HG02885 (cell line): ENCODE measurements at regions not wholly inside any gene's neighbourhood (a gene's known extent, or its start where the extent isn't known, plus 50 kb on each side); places are given as distances from the start of the nearest gene placed in this dataset.

Experiments used
- ATAC-seq: cut with Tn5 transposase; IDR thresholded peaks from one replicate; pipeline ENCODE4 v1.9.1; 2021; ENCODE audit warnings: mild to moderate bottlenecking; ENCODE audit not compliant: unreplicated experiment, poor library complexity

GRCh38 chr17:69605571-69605970 is 191.1 kb downstream of the MAP2K6 start:
- ATAC-seq, result no peak

DNA sequence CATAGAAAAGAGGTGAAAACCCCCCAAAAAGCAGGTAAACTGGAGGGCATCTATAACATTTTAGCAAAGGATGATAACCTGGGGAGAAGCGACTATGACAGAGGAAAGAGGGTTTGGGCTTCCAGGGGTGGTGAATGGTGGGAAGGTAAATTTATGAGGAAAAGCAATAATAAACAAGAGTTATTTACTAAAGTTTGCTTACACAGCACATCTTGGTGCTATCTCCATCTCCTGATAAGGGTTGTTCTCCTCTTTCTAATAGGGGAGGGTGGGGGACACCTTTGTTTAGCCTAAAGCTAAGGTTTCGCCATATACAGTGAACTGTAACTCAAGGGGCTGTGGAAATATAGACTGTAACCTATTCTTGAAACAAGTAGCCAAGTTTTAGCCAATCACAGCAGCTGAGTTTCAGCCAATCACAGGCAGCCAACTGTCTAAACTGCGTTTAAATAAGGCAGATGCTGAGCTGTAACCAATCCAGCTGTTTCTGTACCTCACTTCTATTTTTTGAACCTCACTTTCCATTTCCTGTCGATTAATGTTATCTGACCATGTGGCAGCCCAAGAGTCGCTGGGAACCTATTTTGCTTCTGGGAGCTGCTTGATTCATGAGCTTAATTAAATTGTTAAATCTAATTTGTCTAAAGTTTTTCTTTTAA is 191.8 kb downstream of the MAP2K6 start:
- no peak for ATAC-seq

DNA sequence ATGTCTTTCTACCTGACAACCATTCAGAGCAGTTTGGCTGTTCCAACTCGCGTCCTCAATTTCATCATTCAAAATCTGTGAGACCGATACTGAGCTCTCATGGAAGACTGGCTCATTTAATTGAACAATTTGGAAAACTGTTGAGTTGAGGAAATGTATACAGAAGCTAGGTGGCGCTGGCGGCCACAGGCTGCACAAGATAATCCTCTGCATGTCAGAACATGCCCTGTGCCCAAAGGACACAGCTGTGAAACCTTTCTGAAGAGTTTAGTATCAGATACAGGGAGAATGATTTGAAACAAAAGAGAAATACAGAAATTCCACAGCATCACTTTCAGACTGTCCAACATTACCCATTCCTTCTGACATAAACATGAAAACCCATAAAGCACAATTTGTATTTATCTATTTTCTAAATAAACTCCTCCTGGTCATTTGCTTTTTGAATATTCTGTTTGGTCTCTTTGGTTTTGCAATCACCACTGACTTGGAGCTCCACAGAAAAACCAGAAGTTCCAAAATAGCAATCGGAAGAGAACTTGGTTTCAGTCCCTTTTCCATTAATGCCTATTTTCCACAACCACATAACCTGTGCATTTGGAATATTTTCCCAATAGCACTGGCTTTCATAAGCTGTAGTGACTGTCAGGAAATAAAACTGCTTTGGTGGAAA is 192.8 kb downstream of the MAP2K6 start:
- ATAC-seq, result peak; percentile 91

GRCh38 chr17:69608141-69608540 is 193.6 kb downstream of the MAP2K6 start:
- ATAC-seq, result no peak

GRCh38 chr17:69608808-69609472 is 194.4 kb downstream of the MAP2K6 start:
- ATAC-seq, result no peak

DNA sequence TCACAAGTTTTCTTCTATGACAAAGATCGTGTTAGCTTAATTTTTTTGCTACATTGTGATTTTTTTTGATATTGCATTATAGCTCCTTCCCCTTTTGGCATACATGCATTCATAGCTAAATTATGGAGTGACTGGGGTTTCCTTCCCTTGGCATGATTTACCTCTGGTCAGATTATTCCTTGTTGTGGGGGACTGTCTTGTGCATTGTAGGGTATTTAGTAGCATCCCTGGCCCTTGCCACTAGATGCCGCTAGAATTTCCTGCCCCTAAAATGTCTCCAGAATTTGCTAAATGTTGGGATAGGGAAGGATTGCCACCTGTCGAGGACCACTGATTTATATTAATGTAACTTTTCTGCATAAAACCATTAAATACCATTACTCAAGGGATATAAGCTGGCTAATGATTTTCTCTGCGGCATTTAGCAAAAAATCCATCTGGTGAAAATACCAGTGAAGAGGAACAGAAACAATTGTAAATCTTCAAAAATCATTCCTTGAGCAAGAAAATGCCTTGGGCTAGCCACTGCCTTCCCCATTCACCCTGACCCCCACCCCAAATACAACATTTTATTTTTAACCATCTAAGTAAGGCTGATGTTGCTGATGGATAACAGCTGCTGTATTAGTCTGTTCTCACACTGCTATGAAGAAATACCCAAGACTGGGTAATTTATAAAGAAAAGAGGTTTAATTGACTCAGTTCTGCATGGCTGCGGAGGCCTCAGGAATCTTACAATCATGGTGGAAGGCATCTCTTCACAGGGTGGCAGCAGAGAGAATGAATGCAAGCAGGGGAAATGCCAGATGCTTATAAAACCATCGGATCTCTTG is 195.2 kb downstream of the MAP2K6 start:
- no peak for ATAC-seq

GRCh38 chr17:69620363-69620762 is 205.9 kb downstream of the MAP2K6 start:
- ATAC-seq, result no peak

- no peak for ATAC-seq
Measured at GRCh38 chr17:69625474-69625873, 211.0 kb downstream of the MAP2K6 start.

DNA sequence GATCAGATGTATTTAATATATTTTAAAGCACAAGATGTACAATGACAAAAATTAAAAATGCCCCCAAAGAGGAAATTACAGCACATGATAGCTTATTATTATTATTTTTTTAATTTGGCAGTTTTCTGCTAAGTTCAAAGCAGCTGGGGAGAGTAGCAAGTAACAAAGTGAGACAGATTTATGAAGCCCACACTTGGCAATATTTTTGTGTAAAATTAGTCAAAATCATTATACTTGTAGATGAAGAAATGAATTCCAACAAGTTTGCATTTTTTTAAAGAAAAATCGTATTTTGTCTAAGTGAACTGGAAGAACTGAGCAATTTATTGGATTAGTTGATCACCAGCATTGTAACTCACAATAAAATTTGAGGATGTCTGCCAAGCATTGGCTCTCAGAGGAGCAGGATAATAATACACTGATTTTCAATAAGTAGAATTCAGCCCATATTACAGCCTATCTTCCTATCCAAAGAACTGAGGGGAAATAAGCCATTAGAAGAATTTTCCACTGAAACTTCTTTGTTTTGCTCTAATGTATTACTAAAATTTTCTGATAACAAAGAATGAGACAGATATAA is 215.6 kb downstream of the MAP2K6 start:
- ATAC-seq, result no peak

DNA sequence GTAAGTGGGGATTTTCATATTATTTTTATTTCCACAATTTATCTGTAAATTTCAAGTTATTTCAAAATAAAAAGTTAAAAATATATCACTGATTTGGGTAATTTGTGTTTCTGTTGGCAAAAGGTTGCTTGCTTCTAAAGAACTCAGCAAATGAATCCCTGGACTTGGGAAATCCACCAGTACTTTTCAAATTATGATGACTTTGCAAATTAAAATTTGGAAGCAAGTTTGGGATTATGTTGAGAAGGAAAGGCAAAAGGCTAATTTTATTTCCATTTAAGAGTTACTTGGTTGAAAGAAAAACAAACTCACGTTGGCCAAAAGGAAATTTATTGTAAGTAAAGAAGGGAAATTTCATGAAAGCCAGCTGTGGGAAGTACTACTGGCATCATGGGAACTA is 220.3 kb downstream of the MAP2K6 start:
- no peak for ATAC-seq

- ATAC-seq, result no peak
Measured at GRCh38 chr17:69637446-69638156, 223.1 kb downstream of the MAP2K6 start.

GRCh38 chr17:69639096-69639495 is 224.6 kb downstream of the MAP2K6 start:
- no peak for ATAC-seq

DNA sequence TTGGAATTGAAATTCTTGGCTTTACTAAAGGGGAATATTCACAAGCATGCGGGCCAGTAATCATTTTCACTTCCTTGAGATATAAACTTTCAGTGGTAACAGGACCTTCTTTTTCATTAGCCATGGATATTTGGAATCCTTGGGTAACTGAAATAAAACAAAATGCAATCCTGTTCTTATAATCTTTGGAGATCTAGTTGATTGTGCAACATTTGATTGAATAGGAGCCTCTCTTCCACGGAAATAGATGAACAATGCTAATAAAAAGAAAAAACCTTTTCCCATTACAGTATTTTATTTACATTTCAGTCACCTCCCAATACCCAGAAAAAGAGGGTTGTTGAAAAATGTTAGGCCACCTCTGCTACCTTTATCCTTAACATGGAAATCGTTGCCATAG is 225.6 kb downstream of the MAP2K6 start:
- ATAC-seq, result no peak

DNA sequence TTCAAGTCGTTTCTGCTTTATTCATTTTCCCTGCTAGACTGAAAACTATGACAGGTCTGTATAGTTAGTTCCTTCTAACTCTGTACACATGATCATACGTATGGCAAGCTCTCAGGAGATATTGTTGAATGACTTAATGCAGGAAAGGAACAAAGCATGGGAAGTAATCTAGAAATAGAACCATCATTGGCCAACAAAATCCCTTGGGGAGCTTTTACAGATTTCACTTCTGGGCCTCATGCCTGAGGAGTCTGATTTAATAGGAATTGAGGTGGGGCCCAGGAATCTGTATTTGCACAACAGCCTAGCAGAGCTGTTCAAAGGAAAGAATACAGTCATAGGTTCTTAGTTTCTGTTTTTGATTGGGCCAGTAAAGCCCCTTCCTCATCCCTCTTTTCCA is 229.2 kb downstream of the MAP2K6 start:
- no peak for ATAC-seq

GRCh38 chr17:69646729-69647128 is 232.2 kb downstream of the MAP2K6 start:
- no peak for ATAC-seq

DNA sequence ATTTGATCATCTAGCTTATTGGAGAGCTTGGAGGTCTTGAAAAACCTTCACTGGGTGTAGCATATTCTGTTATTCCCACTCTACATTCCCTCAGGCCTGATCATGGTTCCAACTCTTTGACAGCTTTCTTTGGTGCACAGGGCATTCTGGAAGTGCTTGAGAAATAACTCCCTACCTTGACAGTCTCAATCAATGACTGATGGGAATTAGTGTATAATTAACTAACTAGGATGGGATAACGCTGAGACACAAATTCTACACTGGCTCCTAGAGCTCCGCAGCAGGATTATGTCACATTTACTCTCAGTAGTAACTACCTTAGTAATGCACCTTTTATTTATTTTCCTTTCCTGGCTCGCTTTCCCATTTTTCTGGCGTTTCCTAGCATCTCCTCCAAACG is 236.4 kb downstream of the MAP2K6 start:
- no peak for ATAC-seq

- no peak for ATAC-seq
Measured at GRCh38 chr17:69651921-69652320, 237.4 kb downstream of the MAP2K6 start.

DNA sequence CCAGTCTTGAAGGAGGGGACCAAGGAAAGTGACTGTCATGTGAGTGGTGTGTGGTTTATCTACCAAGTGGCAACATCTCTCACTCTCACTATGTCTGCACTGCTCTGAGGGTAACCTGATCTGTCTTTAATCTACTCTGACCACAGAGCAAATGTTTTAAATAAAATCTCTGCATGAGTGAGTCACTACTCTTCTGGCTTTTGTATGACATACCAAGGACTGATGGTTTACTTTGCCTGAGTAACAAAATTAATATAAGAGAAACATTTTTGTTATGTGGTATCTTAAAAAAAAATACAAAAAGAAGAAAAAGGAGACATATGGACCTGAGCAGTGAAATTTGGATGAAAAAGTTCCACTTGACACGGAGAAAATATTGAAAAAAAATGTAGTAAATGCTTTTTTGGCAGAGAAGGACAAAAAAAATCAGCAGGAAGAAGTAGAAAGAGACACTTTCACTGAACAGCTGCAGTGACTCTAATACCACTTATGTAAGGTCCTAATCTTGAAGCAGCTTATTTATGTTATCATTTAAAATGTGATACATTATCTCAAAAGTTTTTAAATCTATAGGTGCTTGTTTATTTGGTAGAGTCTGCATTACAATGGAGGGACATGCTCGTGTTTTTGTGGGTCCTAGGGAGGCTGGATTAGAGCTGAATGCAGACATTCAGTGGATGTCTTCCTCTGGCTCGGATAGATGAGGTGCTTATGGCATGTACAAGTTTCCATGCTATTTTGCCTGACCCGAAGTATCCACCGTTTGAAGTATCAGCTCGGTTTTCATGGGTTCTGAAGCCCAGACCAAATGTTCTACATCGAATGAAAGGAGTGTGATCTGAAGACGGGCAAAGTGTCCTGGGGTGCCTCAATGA is 240.7 kb downstream of the MAP2K6 start:
- ATAC-seq, result no peak

- no peak for ATAC-seq
Measured at GRCh38 chr17:69655902-69656301, 241.4 kb downstream of the MAP2K6 start.
